Left lung (tissue), 4 donors: ENCODE measurements at regions not wholly inside any gene's neighbourhood (a gene's known extent, or its start where the extent isn't known, plus 50 kb on each side); places are given as distances from the start of the nearest gene placed in this dataset.

Experiments used
- ATAC-seq: fragments of 200-7000 bp; cut with Tn5 transposase; one replicate; pipeline ENCODE4 v1.9.1; 2020; ENCODE audit warnings: moderate library complexity
- DNase-seq, 4 donors: peaks; one replicate each; pipeline ENCODE4 v3.0.0-alpha.2; 2013 to 2020
- H3K27ac ChIP-seq, 2 donors: fragments of 200-600 bp; sonication (generic) in 1 of 2; one replicate each; pipeline versions ENCODE4 v1.5.0 to v1.8.0; 2020 to 2021
- H3K27me3 ChIP-seq, 2 donors: fragments of 200-600 bp; sonication (generic) in 1 of 2; one replicate each; pipeline versions ENCODE4 v1.5.0 to v1.8.0; 2020 to 2021
- H3K36me3 ChIP-seq, 2 donors: fragments of 200-600 bp; sonication (generic) in 1 of 2; one replicate each; pipeline versions ENCODE4 v1.5.0 to v1.8.0; 2020 to 2021
- H3K4me1 ChIP-seq, 2 donors: fragments of 200-600 bp; one replicate each; pipeline ENCODE4 v1.8.0; 2021
- H3K4me3 ChIP-seq, 2 donors: fragments of 200-600 bp; sonication (generic) in 1 of 2; one replicate each; pipeline versions ENCODE4 v1.5.0 to v1.8.0; 2020 to 2021; ENCODE audit warnings: mild to moderate bottlenecking in 1 of 2
- H3K9me3 ChIP-seq, 2 donors: fragments of 200-600 bp; sonication (generic) in 1 of 2; one replicate each; pipeline versions ENCODE4 v1.5.0 to v1.8.0; 2020 to 2021
- CTCF ChIP-seq, 2 donors: fragments of 200-600 bp; sonication (generic) in 1 of 2; IDR thresholded peaks; one replicate each; pipeline versions ENCODE4 v1.5.0 to v1.8.0; 2021; ENCODE audit warnings: antibody characterized with exemption in 2 of 2
- intact Hi-C, 2 donors: fragments of 100-400 bp; cut with DNase I; formaldehyde crosslinking; loops; one replicate each; pipeline versions ENCODE4 v1.11.2 to v1.14.2; 2022
- donor health status: DM: no; HTN: yes; CAD: no.
- donor health status: DM: no; HTN: no; CAD: no.

GRCh38 chr2:183426825-183427224 lies 302.6 kb downstream of the NUP35 start:
- Histone ChIP-seq H3K36me3 (no peaks in the 10 kb centered on the region), H3K27me3 (no peaks in the 10 kb centered on the region), H3K27ac (no peak overlapping the region), H3K4me3 (no peak overlapping the region), H3K4me1 (no peaks in the 10 kb centered on the region), H3K9me3 (peaks cover 0 to 30% of the 10 kb centered on the region in 2 donors)
- DNase-seq (no peak), ATAC-seq (no peak)
- intact Hi-C loops: no loop called here
- no peak for TF ChIP-seq CTCF (IDR thresholded peaks at IDR 0.05)

GRCh38 chr2:183427558-183427957 lies 303.3 kb downstream of the NUP35 start:
- Histone ChIP-seq H3K27ac (no peak overlapping the region), H3K36me3 (no peaks in the 10 kb centered on the region), H3K4me3 (no peak overlapping the region), H3K4me1 (no peaks in the 10 kb centered on the region), H3K27me3 (no peaks in the 10 kb centered on the region), H3K9me3 (peaks cover 0 to 32% of the 10 kb centered on the region in 2 donors)
- DNase-seq: no peak
- intact Hi-C loops: no loop called here
- no peak for ATAC-seq
- no peak for TF ChIP-seq CTCF (IDR thresholded peaks at IDR 0.05)

GRCh38 chr2:183428881-183429280 lies 304.6 kb downstream of the NUP35 start:
- intact Hi-C loops: no loop called here
- no peak for TF ChIP-seq CTCF (IDR thresholded peaks at IDR 0.05)
- DNase-seq (no peak), ATAC-seq (no peak)
- Histone ChIP-seq H3K4me1 (no peaks in the 10 kb centered on the region), H3K4me3 (no peak overlapping the region), H3K27me3 (no peaks in the 10 kb centered on the region), H3K27ac (no peak overlapping the region), H3K36me3 (no peaks in the 10 kb centered on the region), H3K9me3 (peaks cover 0 to 32% of the 10 kb centered on the region in 2 donors)

GRCh38 chr2:183438541-183438940 lies 314.3 kb downstream of the NUP35 start:
- no peaks in the 10 kb centered on the region for H3K9me3 ChIP-seq
- no peaks in the 10 kb centered on the region for H3K4me1 ChIP-seq
- H3K4me3 ChIP-seq: no peak overlapping the region
- H3K27me3 ChIP-seq: no peaks in the 10 kb centered on the region
- no peak for TF ChIP-seq CTCF (IDR thresholded peaks at IDR 0.05)
- no peak overlapping the region for H3K27ac ChIP-seq
- no peak for DNase-seq
- ATAC-seq: no peak
- no peaks in the 10 kb centered on the region for H3K36me3 ChIP-seq
- intact Hi-C loops: no loop called here

GRCh38 chr2:183455056-183455455 lies 330.8 kb downstream of the NUP35 start:
- Histone ChIP-seq H3K4me1 (no peaks in the 10 kb centered on the region), H3K27ac (no peak overlapping the region), H3K27me3 (no peaks in the 10 kb centered on the region), H3K9me3 (peaks cover 0 to 12% of the 10 kb centered on the region in 2 donors), H3K4me3 (no peak overlapping the region), H3K36me3 (no peaks in the 10 kb centered on the region)
- DNase-seq: no peak
- ATAC-seq: no peak
- no peak for TF ChIP-seq CTCF (IDR thresholded peaks at IDR 0.05)
- intact Hi-C loops: no loop called here
